ENCODE measurements at regions not wholly inside any gene's neighbourhood (a gene's known extent, or its start where the extent isn't known, plus 50 kb on each side); places are given as distances from the start of the nearest gene placed in this dataset.

DNA sequence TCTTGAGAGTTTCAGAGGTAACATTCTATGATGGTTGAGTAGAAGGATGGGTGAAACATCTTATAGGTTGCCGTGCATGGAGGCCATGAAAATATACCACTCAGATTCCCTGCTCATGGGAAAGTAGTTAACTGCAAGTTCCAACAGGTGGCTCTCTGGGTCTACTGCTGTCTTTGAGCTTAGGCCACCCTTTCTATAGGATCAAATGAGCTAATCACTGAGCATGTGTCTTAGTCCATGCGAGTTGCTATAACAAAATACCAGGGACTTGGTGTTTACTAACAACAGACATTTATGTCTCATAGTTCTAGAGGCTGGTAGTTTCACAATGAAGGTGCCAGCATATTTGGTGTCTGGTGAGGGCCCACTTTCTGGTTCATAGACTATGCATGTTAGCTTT, 144.8 kb upstream of the UNC5C start:
- TF ChIP-seq, protein P1, sequence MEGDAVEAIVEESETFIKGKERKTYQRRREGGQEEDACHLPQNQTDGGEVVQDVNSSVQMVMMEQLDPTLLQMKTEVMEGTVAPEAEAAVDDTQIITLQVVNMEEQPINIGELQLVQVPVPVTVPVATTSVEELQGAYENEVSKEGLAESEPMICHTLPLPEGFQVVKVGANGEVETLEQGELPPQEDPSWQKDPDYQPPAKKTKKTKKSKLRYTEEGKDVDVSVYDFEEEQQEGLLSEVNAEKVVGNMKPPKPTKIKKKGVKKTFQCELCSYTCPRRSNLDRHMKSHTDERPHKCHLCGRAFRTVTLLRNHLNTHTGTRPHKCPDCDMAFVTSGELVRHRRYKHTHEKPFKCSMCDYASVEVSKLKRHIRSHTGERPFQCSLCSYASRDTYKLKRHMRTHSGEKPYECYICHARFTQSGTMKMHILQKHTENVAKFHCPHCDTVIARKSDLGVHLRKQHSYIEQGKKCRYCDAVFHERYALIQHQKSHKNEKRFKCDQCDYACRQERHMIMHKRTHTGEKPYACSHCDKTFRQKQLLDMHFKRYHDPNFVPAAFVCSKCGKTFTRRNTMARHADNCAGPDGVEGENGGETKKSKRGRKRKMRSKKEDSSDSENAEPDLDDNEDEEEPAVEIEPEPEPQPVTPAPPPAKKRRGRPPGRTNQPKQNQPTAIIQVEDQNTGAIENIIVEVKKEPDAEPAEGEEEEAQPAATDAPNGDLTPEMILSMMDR (IDR thresholded peaks at IDR 0.05), result no peak
- no peak for TF ChIP-seq JUN (IDR thresholded peaks at IDR 0.05)
- TF ChIP-seq POLR2A (IDR thresholded peaks at IDR 0.05; ENCODE audit: low read length), result no peak
- TF ChIP-seq RCOR1 (IDR thresholded peaks at IDR 0.05; ENCODE audit: low read depth, low read length), result no peak
- no peak for TF ChIP-seq CEBPB (IDR thresholded peaks at IDR 0.05)
- TF ChIP-seq RFX5 (IDR thresholded peaks at IDR 0.05), result no peak
